ENCODE measurements at regions not wholly inside any gene's neighbourhood (a gene's known extent, or its start where the extent isn't known, plus 50 kb on each side); places are given as distances from the start of the nearest gene placed in this dataset.

- Mint-ChIP-seq H3K27me3 (ENCODE audit: low read depth) (no peaks in the 10 kb centered on the region), H3K27ac (no peak overlapping the region), H3K9me3 (ENCODE audit: insufficient read depth) (peaks cover 30% of the 10 kb centered on the region), H3K36me3 (ENCODE audit: low read depth) (no peaks in the 10 kb centered on the region), H3K4me3 (no peak overlapping the region), H3K4me1 (ENCODE audit: low read depth) (no peaks in the 10 kb centered on the region)
- ATAC-seq (no peak), DNase-seq (no peak)
- ChIA-PET POLR2A (no interaction called here), CTCF (no interaction called here)
Measured at GRCh38 chr6:66725670-66726069, 1018.6 kb upstream of the EYS start.

- DNase-seq (no peak), ATAC-seq (no peak)
- no peak overlapping the region for H3K27ac Mint-ChIP-seq
- no peaks in the 10 kb centered on the region for H3K27me3 Mint-ChIP-seq (ENCODE audit: low read depth)
- no peaks in the 10 kb centered on the region for H3K4me1 Mint-ChIP-seq (ENCODE audit: low read depth)
- ChIA-PET POLR2A (no interaction called here), CTCF (no interaction called here)
- H3K9me3 Mint-ChIP-seq (ENCODE audit: insufficient read depth) = peaks cover 14% of the 10 kb centered on the region
- no peak overlapping the region for H3K4me3 Mint-ChIP-seq
- no peaks in the 10 kb centered on the region for H3K36me3 Mint-ChIP-seq (ENCODE audit: low read depth)
Measured at GRCh38 chr6:66717801-66718200, 1010.8 kb upstream of the EYS start.

GRCh38 chr6:66699385-66699784, 992.4 kb upstream of the EYS start:
- Mint-ChIP-seq H3K27me3 (ENCODE audit: low read depth) (no peaks in the 10 kb centered on the region), H3K4me1 (ENCODE audit: low read depth) (no peaks in the 10 kb centered on the region), H3K36me3 (ENCODE audit: low read depth) (no peaks in the 10 kb centered on the region), H3K4me3 (no peak overlapping the region), H3K27ac (no peak overlapping the region), H3K9me3 (ENCODE audit: insufficient read depth) (peaks cover 13% of the 10 kb centered on the region)
- ChIA-PET CTCF (no interaction called here), POLR2A (no interaction called here)
- ATAC-seq (no peak), DNase-seq (no peak)

- ChIA-PET CTCF (no interaction called here), POLR2A (no interaction called here)
- Mint-ChIP-seq H3K4me3 (no peak overlapping the region), H3K36me3 (ENCODE audit: low read depth) (no peaks in the 10 kb centered on the region), H3K27ac (no peak overlapping the region), H3K4me1 (ENCODE audit: low read depth) (no peaks in the 10 kb centered on the region), H3K27me3 (ENCODE audit: low read depth) (no peaks in the 10 kb centered on the region), H3K9me3 (ENCODE audit: insufficient read depth) (peaks cover 11% of the 10 kb centered on the region)
- ATAC-seq = no peak
- no peak for DNase-seq
Measured at GRCh38 chr6:66689608-66690007, 982.6 kb upstream of the EYS start.

GRCh38 chr6:66687611-66688140, 980.6 kb upstream of the EYS start:
- DNase-seq (no peak), ATAC-seq (no peak)
- H3K9me3 Mint-ChIP-seq (ENCODE audit: insufficient read depth) = peaks cover 11% of the 10 kb centered on the region
- H3K27me3 Mint-ChIP-seq (ENCODE audit: low read depth) = no peaks in the 10 kb centered on the region
- ChIA-PET CTCF (no interaction called here), POLR2A (no interaction called here)
- no peak overlapping the region for H3K4me3 Mint-ChIP-seq
- no peaks in the 10 kb centered on the region for H3K36me3 Mint-ChIP-seq (ENCODE audit: low read depth)
- no peak overlapping the region for H3K27ac Mint-ChIP-seq
- no peaks in the 10 kb centered on the region for H3K4me1 Mint-ChIP-seq (ENCODE audit: low read depth)

GRCh38 chr6:66675906-66676305, 968.9 kb upstream of the EYS start:
- no peak overlapping the region for H3K27ac Mint-ChIP-seq
- H3K4me3 Mint-ChIP-seq = no peak overlapping the region
- CTCF ChIA-PET = no interaction called here

GRCh38 chr6:66664112-66664511, 957.1 kb upstream of the EYS start:
- ChIA-PET CTCF (no interaction called here), POLR2A (no interaction called here)
- no peaks in the 10 kb centered on the region for H3K27me3 Mint-ChIP-seq (ENCODE audit: low read depth)
- no peaks in the 10 kb centered on the region for H3K4me1 Mint-ChIP-seq (ENCODE audit: low read depth)
- no peaks in the 10 kb centered on the region for H3K36me3 Mint-ChIP-seq (ENCODE audit: low read depth)
- DNase-seq = no peak
- no peak overlapping the region for H3K27ac Mint-ChIP-seq
- H3K4me3 Mint-ChIP-seq = no peak overlapping the region
- no peak for ATAC-seq
- no peaks in the 10 kb centered on the region for H3K9me3 Mint-ChIP-seq (ENCODE audit: insufficient read depth)

More at GRCh38 chr6:66675906-66676305, 968.9 kb upstream of the EYS start:
- Mint-ChIP-seq H3K9me3 (ENCODE audit: insufficient read depth) (peaks cover 9% of the 10 kb centered on the region), H3K4me1 (ENCODE audit: low read depth) (no peaks in the 10 kb centered on the region), H3K27me3 (ENCODE audit: low read depth) (no peaks in the 10 kb centered on the region), H3K36me3 (ENCODE audit: low read depth) (no peaks in the 10 kb centered on the region)
- no peak for ATAC-seq
- DNase-seq = no peak
- POLR2A ChIA-PET = no interaction called here

- Mint-ChIP-seq H3K27me3 (ENCODE audit: low read depth) (no peaks in the 10 kb centered on the region), H3K4me3 (no peak overlapping the region), H3K9me3 (ENCODE audit: insufficient read depth) (no peaks in the 10 kb centered on the region), H3K36me3 (ENCODE audit: low read depth) (no peaks in the 10 kb centered on the region), H3K27ac (no peak overlapping the region), H3K4me1 (ENCODE audit: low read depth) (no peaks in the 10 kb centered on the region)
- ChIA-PET CTCF (no interaction called here), POLR2A (no interaction called here)
- ATAC-seq (no peak), DNase-seq (no peak)
Measured at GRCh38 chr6:66662721-66663507, 955.9 kb upstream of the EYS start.

GRCh38 chr6:66662196-66662595, 955.2 kb upstream of the EYS start:
- ATAC-seq (no peak), DNase-seq (no peak)
- H3K36me3 Mint-ChIP-seq (ENCODE audit: low read depth) = no peaks in the 10 kb centered on the region
- POLR2A ChIA-PET = no interaction called here
- no peaks in the 10 kb centered on the region for H3K4me1 Mint-ChIP-seq (ENCODE audit: low read depth)
- CTCF ChIA-PET = no interaction called here
- H3K27ac Mint-ChIP-seq = no peak overlapping the region
- no peak overlapping the region for H3K4me3 Mint-ChIP-seq
- H3K9me3 Mint-ChIP-seq (ENCODE audit: insufficient read depth) = no peaks in the 10 kb centered on the region
- no peaks in the 10 kb centered on the region for H3K27me3 Mint-ChIP-seq (ENCODE audit: low read depth)

GRCh38 chr6:66655420-66655819, 948.4 kb upstream of the EYS start:
- Mint-ChIP-seq H3K27me3 (ENCODE audit: low read depth) (no peaks in the 10 kb centered on the region), H3K4me3 (no peak overlapping the region), H3K36me3 (ENCODE audit: low read depth) (no peaks in the 10 kb centered on the region), H3K4me1 (ENCODE audit: low read depth) (no peaks in the 10 kb centered on the region), H3K9me3 (ENCODE audit: insufficient read depth) (no peaks in the 10 kb centered on the region), H3K27ac (no peak overlapping the region)
- ChIA-PET CTCF (no interaction called here), POLR2A (no interaction called here)
- no peak for ATAC-seq
- no peak for DNase-seq

- no peak for ATAC-seq
- Mint-ChIP-seq H3K4me3 (no peak overlapping the region), H3K4me1 (ENCODE audit: low read depth) (no peaks in the 10 kb centered on the region), H3K36me3 (ENCODE audit: low read depth) (no peaks in the 10 kb centered on the region), H3K27ac (no peak overlapping the region), H3K9me3 (ENCODE audit: insufficient read depth) (peaks cover 7% of the 10 kb centered on the region), H3K27me3 (ENCODE audit: low read depth) (no peaks in the 10 kb centered on the region)
- ChIA-PET POLR2A (no interaction called here), CTCF (no interaction called here)
- no peak for DNase-seq
Measured at GRCh38 chr6:66638518-66638917, 931.5 kb upstream of the EYS start.

GRCh38 chr6:66638099-66638498, 931.1 kb upstream of the EYS start:
- Mint-ChIP-seq H3K9me3 (ENCODE audit: insufficient read depth) (peaks cover 7% of the 10 kb centered on the region), H3K4me3 (no peak overlapping the region), H3K4me1 (ENCODE audit: low read depth) (no peaks in the 10 kb centered on the region), H3K27ac (no peak overlapping the region), H3K36me3 (ENCODE audit: low read depth) (no peaks in the 10 kb centered on the region), H3K27me3 (ENCODE audit: low read depth) (no peaks in the 10 kb centered on the region)
- POLR2A ChIA-PET = no interaction called here
- no peak for DNase-seq
- ATAC-seq = no peak
- CTCF ChIA-PET = no interaction called here

GRCh38 chr6:66628917-66629316, 921.9 kb upstream of the EYS start:
- ATAC-seq = no peak
- H3K27ac Mint-ChIP-seq = no peak overlapping the region
- H3K27me3 Mint-ChIP-seq (ENCODE audit: low read depth) = no peaks in the 10 kb centered on the region
- no peak for DNase-seq
- peaks cover 2% of the 10 kb centered on the region for H3K9me3 Mint-ChIP-seq (ENCODE audit: insufficient read depth)
- CTCF ChIA-PET = no interaction called here
- no peaks in the 10 kb centered on the region for H3K4me1 Mint-ChIP-seq (ENCODE audit: low read depth)
- H3K4me3 Mint-ChIP-seq = no peak overlapping the region
- POLR2A ChIA-PET = no interaction called here
- H3K36me3 Mint-ChIP-seq (ENCODE audit: low read depth) = no peaks in the 10 kb centered on the region
